Activated CD4-positive, alpha-beta T cell treated with anti-CD3 and anti-CD28 coated beads for 36 hours (primary cell): ENCODE measurements at regions not wholly inside any gene's neighbourhood (a gene's known extent, or its start where the extent isn't known, plus 50 kb on each side); places are given as distances from the start of the nearest gene placed in this dataset.

Experiments used
- ATAC-seq: fragments of 200-7000 bp; cut with Tn5 transposase; one replicate; pipeline ENCODE4 v1.10.0; 2021; ENCODE audit warnings: mild to moderate bottlenecking, moderate library complexity
- CTCF ChIA-PET: fragments of 350-600 bp; sonication (Branson Sonifier 250); formaldehyde crosslinking; loops from one replicate; lab custom pipeline; 2021; ENCODE audit warnings: antibody characterized with exemption; lab: Charles Lee
- POLR2A ChIA-PET: fragments of 350-600 bp; sonication (Branson Sonifier 250); formaldehyde crosslinking; loops from one replicate; lab custom pipeline; 2021; ENCODE audit warnings: antibody characterized with exemption, inconsistent platforms; lab: Charles Lee
- DNase-seq: peaks from one replicate; pipeline ENCODE4 v3.0.0-alpha.2; 2020
- H3K27ac Mint-ChIP-seq: one replicate; pipeline ENCODE4 v1.8.0; 2021; ENCODE audit warnings: mixed read lengths
- H3K27me3 Mint-ChIP-seq: one replicate; pipeline ENCODE4 v1.8.0; 2021; ENCODE audit warnings: mixed read lengths
- H3K36me3 Mint-ChIP-seq: one replicate; pipeline ENCODE4 v1.8.0; 2021; ENCODE audit warnings: low read depth, mixed read lengths
- H3K4me1 Mint-ChIP-seq: one replicate; pipeline ENCODE4 v1.8.0; 2021; ENCODE audit warnings: mixed read lengths
- H3K4me3 Mint-ChIP-seq: one replicate; pipeline ENCODE4 v1.8.0; 2021; ENCODE audit warnings: mild to moderate bottlenecking, moderate library complexity, mixed read lengths
- H3K9me3 Mint-ChIP-seq: one replicate; pipeline ENCODE4 v1.8.0; 2021; ENCODE audit warnings: low read depth, mixed read lengths
- intact Hi-C, 2 experiments: fragments of 100-400 bp; cut with DNase I in 1 of 2; cut with micrococcal nuclease in 1 of 2; formaldehyde crosslinking; loops; one replicate each; pipeline versions ENCODE4 v1.14.2 to v1.15.1; 2022 to 2024; cut with DNase I, micrococcal nuclease

GRCh38 chr5:144009116-144009515 lies 161.3 kb downstream of the YIPF5 start:
- Mint-ChIP-seq H3K27ac (no peak overlapping the region), H3K27me3 (no peaks in the 10 kb centered on the region), H3K4me3 (no peak overlapping the region), H3K4me1 (no peaks in the 10 kb centered on the region), H3K9me3 (peaks cover 5% of the 10 kb centered on the region), H3K36me3 (no peaks in the 10 kb centered on the region)
- ATAC-seq (no peak), DNase-seq (no peak)
- intact Hi-C loops: no loop called here
- ChIA-PET POLR2A (no interaction called here), CTCF (no interaction called here)

DNA sequence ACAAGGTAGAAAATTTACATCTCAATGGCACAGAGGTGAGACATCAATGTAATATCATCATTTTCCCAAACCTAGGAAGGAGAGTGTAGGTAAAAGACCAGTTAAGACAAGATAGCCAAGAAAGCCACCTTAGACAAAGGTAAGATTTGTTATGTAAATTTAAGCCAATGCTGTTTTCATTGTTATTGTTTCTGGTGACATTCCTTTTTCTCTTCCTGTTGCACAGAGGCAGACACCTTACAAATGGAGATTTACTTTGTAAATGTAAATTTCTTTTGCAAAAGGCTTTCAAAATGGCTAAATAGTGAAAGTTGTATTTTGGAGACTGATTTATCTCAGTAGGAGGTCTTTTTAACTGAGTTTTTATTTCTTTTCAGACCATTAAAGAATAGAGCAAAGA lies 159.1 kb downstream of the YIPF5 start:
- no peak for ATAC-seq
- Mint-ChIP-seq H3K4me3 (no peak overlapping the region), H3K27ac (no peak overlapping the region), H3K27me3 (no peaks in the 10 kb centered on the region), H3K9me3 (peaks cover 5% of the 10 kb centered on the region), H3K4me1 (peaks cover 2% of the 10 kb centered on the region), H3K36me3 (no peaks in the 10 kb centered on the region)
- ChIA-PET CTCF (interaction anchor here (0.7 kb wide), 1 partner anchor 24 kb away, joined by 3 read pairs; no protein-coding TSS in a partner anchor), POLR2A (no interaction called here)
- intact Hi-C loops: no loop called here
- no peak for DNase-seq

GRCh38 chr5:144013816-144014215 lies 156.6 kb downstream of the YIPF5 start:
- H3K27me3 Mint-ChIP-seq: no peaks in the 10 kb centered on the region
- H3K4me3 Mint-ChIP-seq: no peak overlapping the region
- ATAC-seq: no peak
- no peak overlapping the region for H3K27ac Mint-ChIP-seq
- ChIA-PET POLR2A (no interaction called here), CTCF (no interaction called here)
- intact Hi-C loops: no loop called here
- peaks cover 5% of the 10 kb centered on the region for H3K9me3 Mint-ChIP-seq
- H3K36me3 Mint-ChIP-seq: no peaks in the 10 kb centered on the region
- peaks cover 2% of the 10 kb centered on the region for H3K4me1 Mint-ChIP-seq
- no peak for DNase-seq

GRCh38 chr5:144015961-144016360 lies 154.5 kb downstream of the YIPF5 start:
- POLR2A ChIA-PET: no interaction called here
- CTCF ChIA-PET: interaction anchor here (0.9 kb wide), 1 partner anchor 15 kb away, joined by 3 read pairs; no protein-coding TSS in a partner anchor

DNA sequence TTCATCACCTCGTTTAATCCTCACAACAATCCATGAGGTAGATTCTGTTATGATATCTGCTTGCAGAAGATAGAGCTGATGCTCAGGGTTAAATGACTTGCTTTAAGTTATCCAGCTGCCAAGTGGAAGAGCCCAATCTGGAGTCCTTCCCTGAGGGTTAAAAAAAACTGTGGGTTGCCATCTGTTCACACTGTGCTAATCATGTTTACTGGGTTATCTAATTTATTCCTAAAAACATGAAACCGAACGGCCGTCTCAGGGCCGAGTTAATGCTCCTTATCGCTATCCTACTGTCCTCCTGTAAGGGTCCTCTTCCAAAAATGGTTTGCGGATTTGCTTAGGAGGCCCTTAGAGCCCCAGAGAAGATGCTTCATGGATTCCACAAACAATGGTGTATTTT lies 153.3 kb downstream of the YIPF5 start:
- no peak overlapping the region for H3K4me3 Mint-ChIP-seq
- ChIA-PET CTCF (interaction anchor here (0.7 to 0.9 kb wide), 2 partner anchors 9 to 16 kb away, joined by 3 read pairs; no protein-coding TSS in a partner anchor), POLR2A (no interaction called here)
- no peaks in the 10 kb centered on the region for H3K27me3 Mint-ChIP-seq
- no peaks in the 10 kb centered on the region for H3K36me3 Mint-ChIP-seq
- no peak for ATAC-seq
- intact Hi-C loops: no loop called here
- peaks cover 2% of the 10 kb centered on the region for H3K4me1 Mint-ChIP-seq
- H3K9me3 Mint-ChIP-seq: peaks cover 9% of the 10 kb centered on the region
- DNase-seq: no peak
- no peak overlapping the region for H3K27ac Mint-ChIP-seq

More at GRCh38 chr5:144015961-144016360, 154.5 kb downstream of the YIPF5 start:
- H3K27me3 Mint-ChIP-seq: no peaks in the 10 kb centered on the region
- DNase-seq: no peak
- H3K36me3 Mint-ChIP-seq: no peaks in the 10 kb centered on the region
- H3K9me3 Mint-ChIP-seq: peaks cover 7% of the 10 kb centered on the region
- intact Hi-C loops: no loop called here
- H3K27ac Mint-ChIP-seq: no peak overlapping the region
- ATAC-seq: no peak
- no peak overlapping the region for H3K4me3 Mint-ChIP-seq
- H3K4me1 Mint-ChIP-seq: peaks cover 2% of the 10 kb centered on the region

- no peak for DNase-seq
- no peak for ATAC-seq
- no peaks in the 10 kb centered on the region for H3K27me3 Mint-ChIP-seq
- POLR2A ChIA-PET: no interaction called here
- H3K36me3 Mint-ChIP-seq: no peaks in the 10 kb centered on the region
- CTCF ChIA-PET: no interaction called here
- H3K9me3 Mint-ChIP-seq: peaks cover 12% of the 10 kb centered on the region
- H3K27ac Mint-ChIP-seq: no peak overlapping the region
- H3K4me3 Mint-ChIP-seq: no peak overlapping the region
- peaks cover 2% of the 10 kb centered on the region for H3K4me1 Mint-ChIP-seq
- intact Hi-C loops: no loop called here
Observed at GRCh38 chr5:144017631-144018030, 152.8 kb downstream of the YIPF5 start.

DNA sequence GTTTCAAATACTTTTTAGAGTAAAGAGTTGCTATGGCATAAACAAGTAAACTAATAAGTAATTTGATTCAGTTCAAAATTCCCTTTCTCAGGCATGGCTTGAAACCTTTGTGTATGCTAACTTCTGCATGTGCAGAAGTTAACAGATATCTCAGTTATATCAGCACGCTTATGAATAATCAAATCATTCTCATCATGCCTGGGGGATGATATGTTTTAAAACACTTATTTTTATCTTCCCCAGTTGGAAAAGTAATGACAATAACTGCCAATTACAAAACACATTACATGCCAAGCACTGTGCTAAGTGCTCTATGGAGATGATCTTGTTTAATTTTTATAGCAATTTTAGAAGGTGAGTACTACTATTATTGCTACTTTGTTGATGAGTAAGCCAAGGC lies 146.4 kb downstream of the YIPF5 start:
- Mint-ChIP-seq H3K36me3 (no peaks in the 10 kb centered on the region), H3K27me3 (no peaks in the 10 kb centered on the region), H3K9me3 (peaks cover 7% of the 10 kb centered on the region), H3K4me3 (no peak overlapping the region), H3K27ac (no peak overlapping the region), H3K4me1 (no peaks in the 10 kb centered on the region)
- ChIA-PET POLR2A (no interaction called here), CTCF (no interaction called here)
- intact Hi-C loops: no loop called here
- DNase-seq: no peak
- ATAC-seq: no peak

DNA sequence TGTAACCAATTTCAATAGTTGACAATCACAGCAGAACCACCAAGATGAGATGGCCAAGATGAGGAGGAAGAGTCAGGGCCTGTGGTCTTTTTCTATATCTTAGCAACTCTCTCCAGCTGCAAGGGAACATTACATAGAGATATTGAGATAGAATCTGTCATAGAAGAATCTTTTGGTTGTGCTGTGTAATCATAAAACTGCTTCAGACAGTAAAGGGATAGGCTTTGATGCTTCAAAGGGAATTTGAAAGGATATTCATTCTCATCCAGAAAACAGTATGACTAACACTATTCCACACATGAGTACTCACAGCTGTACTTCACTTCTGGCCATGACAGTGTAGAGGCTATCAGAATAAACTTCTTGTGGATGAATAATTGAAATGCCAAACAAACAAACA lies 145.9 kb downstream of the YIPF5 start:
- intact Hi-C loops: no loop called here
- peaks cover 7% of the 10 kb centered on the region for H3K9me3 Mint-ChIP-seq
- ATAC-seq: no peak
- H3K27me3 Mint-ChIP-seq: no peaks in the 10 kb centered on the region
- H3K27ac Mint-ChIP-seq: no peak overlapping the region
- no peaks in the 10 kb centered on the region for H3K4me1 Mint-ChIP-seq
- POLR2A ChIA-PET: no interaction called here
- no peak overlapping the region for H3K4me3 Mint-ChIP-seq
- no peaks in the 10 kb centered on the region for H3K36me3 Mint-ChIP-seq
- CTCF ChIA-PET: no interaction called here
- DNase-seq: no peak

DNA sequence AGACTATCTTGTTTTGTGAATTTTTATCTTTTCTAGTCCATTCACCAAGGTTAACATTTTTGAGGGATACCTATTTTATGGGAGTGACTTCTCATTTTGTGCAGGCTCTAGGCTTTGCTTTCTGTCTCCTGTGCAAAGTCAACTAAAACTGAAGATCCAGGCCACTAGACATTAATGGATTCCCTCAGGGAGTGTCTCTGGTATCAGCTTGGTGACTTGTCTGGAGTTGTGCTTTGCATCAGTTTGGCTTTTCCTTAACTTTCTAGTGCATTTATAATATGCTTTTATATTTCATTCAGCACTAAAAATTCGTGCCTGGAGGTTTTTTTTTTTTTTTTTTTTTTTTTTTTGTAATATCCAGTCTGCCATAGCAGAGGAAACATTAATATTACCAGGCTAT lies 144.2 kb downstream of the YIPF5 start:
- H3K36me3 Mint-ChIP-seq: no peaks in the 10 kb centered on the region
- POLR2A ChIA-PET: interaction anchor here (0.7 kb wide), 1 partner anchor 46 kb away, joined by 3 read pairs; no protein-coding TSS in a partner anchor

GRCh38 chr5:144028058-144028457 lies 142.4 kb downstream of the YIPF5 start:
- no peaks in the 10 kb centered on the region for H3K4me1 Mint-ChIP-seq
- H3K4me3 Mint-ChIP-seq: no peak overlapping the region
- no peaks in the 10 kb centered on the region for H3K36me3 Mint-ChIP-seq
- DNase-seq (no peak), ATAC-seq (no peak)
- no peak overlapping the region for H3K27ac Mint-ChIP-seq
- POLR2A ChIA-PET: no interaction called here
- no peaks in the 10 kb centered on the region for H3K9me3 Mint-ChIP-seq
- CTCF ChIA-PET: no interaction called here
- H3K27me3 Mint-ChIP-seq: no peaks in the 10 kb centered on the region
- intact Hi-C loops: no loop called here

More for the DNA sequence above, 144.2 kb downstream of the YIPF5 start:
- no peaks in the 10 kb centered on the region for H3K4me1 Mint-ChIP-seq
- intact Hi-C loops: no loop called here
- peaks cover 5% of the 10 kb centered on the region for H3K9me3 Mint-ChIP-seq
- DNase-seq (no peak), ATAC-seq (no peak)
- no peak overlapping the region for H3K27ac Mint-ChIP-seq
- no peak overlapping the region for H3K4me3 Mint-ChIP-seq
- CTCF ChIA-PET: interaction anchor here (1.0 kb wide), 1 partner anchor 10 kb away, joined by 3 read pairs; no protein-coding TSS in a partner anchor
- H3K27me3 Mint-ChIP-seq: no peaks in the 10 kb centered on the region

GRCh38 chr5:144028636-144029035 lies 141.8 kb downstream of the YIPF5 start:
- intact Hi-C loops: no loop called here
- no peaks in the 10 kb centered on the region for H3K9me3 Mint-ChIP-seq
- DNase-seq (no peak), ATAC-seq (no peak)
- no peaks in the 10 kb centered on the region for H3K36me3 Mint-ChIP-seq
- no peak overlapping the region for H3K4me3 Mint-ChIP-seq
- no peaks in the 10 kb centered on the region for H3K27me3 Mint-ChIP-seq
- no peak overlapping the region for H3K27ac Mint-ChIP-seq
- CTCF ChIA-PET: no interaction called here
- POLR2A ChIA-PET: no interaction called here
- H3K4me1 Mint-ChIP-seq: no peaks in the 10 kb centered on the region

DNA sequence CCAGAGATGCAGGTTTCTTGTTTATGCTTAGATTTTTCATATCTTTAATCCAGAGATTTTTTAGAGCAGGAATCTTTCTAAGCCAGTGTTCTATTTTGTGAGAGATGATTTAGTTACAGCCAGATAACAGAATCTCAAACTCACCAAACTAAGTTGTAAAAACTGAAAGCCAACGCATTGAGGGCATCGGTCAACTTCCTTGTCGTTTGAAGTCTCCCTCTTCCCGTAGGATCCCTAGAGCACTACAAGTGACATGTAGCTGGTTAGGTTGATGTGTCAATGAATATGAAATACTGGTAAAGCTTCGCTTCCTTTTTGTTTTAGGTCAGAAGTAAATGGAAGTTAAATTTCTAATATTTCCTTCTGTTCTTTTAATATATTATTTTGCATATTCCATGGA lies 139.6 kb downstream of the YIPF5 start:
- intact Hi-C loops: no loop called here
- Mint-ChIP-seq H3K27ac (no peak overlapping the region), H3K4me1 (no peaks in the 10 kb centered on the region), H3K27me3 (peaks cover 10% of the 10 kb centered on the region), H3K4me3 (no peak overlapping the region), H3K36me3 (no peaks in the 10 kb centered on the region), H3K9me3 (no peaks in the 10 kb centered on the region)
- CTCF ChIA-PET: interaction anchor here (0.8 kb wide), 1 partner anchor 165 kb away, joined by 3 read pairs; no protein-coding TSS in a partner anchor
- POLR2A ChIA-PET: no interaction called here
- ATAC-seq: no peak
- no peak for DNase-seq
